ENCODE measurements at regions not wholly inside any gene's neighbourhood (a gene's known extent, or its start where the extent isn't known, plus 50 kb on each side); places are given as distances from the start of the nearest gene placed in this dataset.

DNA sequence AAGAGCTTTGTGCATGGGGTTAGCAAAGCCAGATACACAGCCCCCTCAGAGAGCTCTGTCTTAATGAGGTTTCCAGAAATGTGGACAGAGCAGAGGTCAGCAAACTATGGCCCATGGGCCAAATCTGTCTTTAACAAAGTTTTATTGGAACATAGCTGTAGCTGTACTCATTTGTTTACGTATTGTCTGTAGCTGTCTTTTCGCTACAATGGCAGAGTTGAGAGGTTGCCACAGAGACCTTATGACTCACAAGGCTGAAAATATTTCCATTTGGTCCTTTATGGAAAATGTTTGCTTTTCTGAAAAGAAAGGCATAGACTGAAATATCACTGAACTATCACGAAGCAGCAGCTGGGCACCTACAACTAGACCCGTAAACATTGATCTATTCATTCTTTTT lies 841.8 kb downstream of the SLC4A3 start:
- TF ChIP-seq ELF4 (IDR thresholded peaks at IDR 0.05) (no peak), SUZ12 (IDR thresholded peaks at IDR 0.05) (no peak), SP1 (IDR thresholded peaks at IDR 0.05) (no peak), BHLHE40 (IDR thresholded peaks at IDR 0.05; ENCODE audit: borderline replicate concordance) (no peak), HDGF (IDR thresholded peaks at IDR 0.05; ENCODE audit: borderline replicate concordance) (no peak), ARNT (IDR thresholded peaks at IDR 0.05) (no peak), TARDBP (IDR thresholded peaks at IDR 0.05) (no peak), FOXA1 (IDR thresholded peaks at IDR 0.05) (no peak), FOXM1 (IDR thresholded peaks at IDR 0.05; ENCODE audit: borderline replicate concordance) (no peak), NFRKB (IDR thresholded peaks at IDR 0.05) (no peak), FOXK2 (IDR thresholded peaks at IDR 0.05) (no peak), CTBP1 (IDR thresholded peaks at IDR 0.05; ENCODE audit: borderline replicate concordance) (no peak)
- TF ChIP-seq, protein P1, sequence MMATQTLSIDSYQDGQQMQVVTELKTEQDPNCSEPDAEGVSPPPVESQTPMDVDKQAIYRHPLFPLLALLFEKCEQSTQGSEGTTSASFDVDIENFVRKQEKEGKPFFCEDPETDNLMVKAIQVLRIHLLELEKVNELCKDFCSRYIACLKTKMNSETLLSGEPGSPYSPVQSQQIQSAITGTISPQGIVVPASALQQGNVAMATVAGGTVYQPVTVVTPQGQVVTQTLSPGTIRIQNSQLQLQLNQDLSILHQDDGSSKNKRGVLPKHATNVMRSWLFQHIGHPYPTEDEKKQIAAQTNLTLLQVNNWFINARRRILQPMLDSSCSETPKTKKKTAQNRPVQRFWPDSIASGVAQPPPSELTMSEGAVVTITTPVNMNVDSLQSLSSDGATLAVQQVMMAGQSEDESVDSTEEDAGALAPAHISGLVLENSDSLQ (IDR thresholded peaks at IDR 0.05) = no peak

All from HEK293T (cell line).